ENCODE measurements at regions not wholly inside any gene's neighbourhood (a gene's known extent, or its start where the extent isn't known, plus 50 kb on each side); places are given as distances from the start of the nearest gene placed in this dataset.
"Not testable (repeated sequence)": the region's sequence is repeated elsewhere in the genome, so short reads cannot be mapped to it uniquely, and the experiment has no call there.

GRCh38 chr10:33012306-33012705 is 54.3 kb upstream of the ITGB1 start:
- Histone ChIP-seq H3K4me2 (ENCODE audit: low read length) (no peak overlapping the region), H2AK5ac (ENCODE audit: low read length) (no peak overlapping the region), H3K27ac (ENCODE audit: low read depth, low read length) (no peak overlapping the region), H2BK120ac (ENCODE audit: low read depth, low read length) (no peak overlapping the region), H3K4me3 (ENCODE audit: low read length) (no peak overlapping the region), H3K18ac (ENCODE audit: low read length) (no peak overlapping the region), H3K4me1 (ENCODE audit: control insufficient read depth, low read depth, low read length) (peaks cover 2% of the 10 kb centered on the region), H3K27me3 (ENCODE audit: insufficient read depth, low read length, poor library complexity) (no peaks in the 10 kb centered on the region), H3K79me2 (ENCODE audit: control insufficient read depth, insufficient read depth, low read length) (no peaks in the 10 kb centered on the region), H3K23ac (ENCODE audit: low read length) (no peak overlapping the region), H2BK5ac (ENCODE audit: low read length) (no peak overlapping the region), H2BK15ac (replicated peaks; ENCODE audit: low read depth) (no peak overlapping the region), H4K5ac (ENCODE audit: low read length) (no peak overlapping the region), H3K4ac (ENCODE audit: low read depth, low read length) (no peak overlapping the region), H3K36me3 (ENCODE audit: control insufficient read depth, insufficient read depth, low read length) (no peaks in the 10 kb centered on the region), H3K79me1 (ENCODE audit: low read length) (no peaks in the 10 kb centered on the region), H3K56ac (ENCODE audit: low read length) (no peak overlapping the region), H3K9ac (ENCODE audit: low read length) (no peak overlapping the region), H4K8ac (ENCODE audit: low read depth, low read length) (no peak overlapping the region)
- no peak for DNase-seq
- WGBS (ENCODE audit: extremely low coverage, insufficient coverage, low lambda C conversion rate) = no CpG with 5 or more reads among the region's 5 CpGs

GRCh38 chr10:33010132-33011037 is 52.4 kb upstream of the ITGB1 start:
- DNase-seq = peak; percentile 83
- Histone ChIP-seq H4K8ac (ENCODE audit: low read depth, low read length) (no peak overlapping the region), H3K23ac (ENCODE audit: low read length) (no peak overlapping the region), H2BK15ac (replicated peaks; ENCODE audit: low read depth) (no peak overlapping the region), H3K4me2 (ENCODE audit: low read length) (no peak overlapping the region), H3K18ac (ENCODE audit: low read length) (no peak overlapping the region), H2AK5ac (ENCODE audit: low read length) (no peak overlapping the region), H3K4me3 (ENCODE audit: low read length) (no peak overlapping the region), H4K5ac (ENCODE audit: low read length) (no peak overlapping the region), H3K9ac (ENCODE audit: low read length) (no peak overlapping the region), H3K36me3 (ENCODE audit: control insufficient read depth, insufficient read depth, low read length) (no peaks in the 10 kb centered on the region), H3K79me1 (ENCODE audit: low read length) (no peaks in the 10 kb centered on the region), H3K56ac (ENCODE audit: low read length) (no peak overlapping the region), H2BK120ac (ENCODE audit: low read depth, low read length) (no peak overlapping the region), H3K79me2 (ENCODE audit: control insufficient read depth, insufficient read depth, low read length) (no peaks in the 10 kb centered on the region), H3K4ac (ENCODE audit: low read depth, low read length) (peak overlapping the region; percentile 1), H3K27ac (ENCODE audit: low read depth, low read length) (no peak overlapping the region), H2BK5ac (ENCODE audit: low read length) (no peak overlapping the region), H3K27me3 (ENCODE audit: insufficient read depth, low read length, poor library complexity) (no peaks in the 10 kb centered on the region), H3K4me1 (ENCODE audit: control insufficient read depth, low read depth, low read length) (peaks cover 2% of the 10 kb centered on the region)
- no CpG with 5 or more reads among the region's 12 CpGs for WGBS (ENCODE audit: extremely low coverage, insufficient coverage, low lambda C conversion rate)

- Histone ChIP-seq H3K4me3 (ENCODE audit: low read length) (no peak overlapping the region), H2BK120ac (ENCODE audit: low read depth, low read length) (no peak overlapping the region), H3K4me2 (ENCODE audit: low read length) (no peak overlapping the region), H2BK5ac (ENCODE audit: low read length) (no peak overlapping the region), H3K79me2 (ENCODE audit: control insufficient read depth, insufficient read depth, low read length) (no peaks in the 10 kb centered on the region), H3K23ac (ENCODE audit: low read length) (no peak overlapping the region), H3K27ac (ENCODE audit: low read depth, low read length) (no peak overlapping the region), H3K4ac (ENCODE audit: low read depth, low read length) (peak overlapping the region; percentile 1), H3K56ac (ENCODE audit: low read length) (peak overlapping the region; percentile 38), H3K36me3 (ENCODE audit: control insufficient read depth, insufficient read depth, low read length) (no peaks in the 10 kb centered on the region), H3K18ac (ENCODE audit: low read length) (no peak overlapping the region), H3K79me1 (ENCODE audit: low read length) (no peaks in the 10 kb centered on the region), H3K9ac (ENCODE audit: low read length) (no peak overlapping the region), H3K4me1 (ENCODE audit: control insufficient read depth, low read depth, low read length) (peaks cover 5% of the 10 kb centered on the region), H4K8ac (ENCODE audit: low read depth, low read length) (no peak overlapping the region), H3K27me3 (ENCODE audit: insufficient read depth, low read length, poor library complexity) (no peaks in the 10 kb centered on the region), H2AK5ac (ENCODE audit: low read length) (no peak overlapping the region), H2BK15ac (replicated peaks; ENCODE audit: low read depth) (no peak overlapping the region), H4K5ac (ENCODE audit: low read length) (no peak overlapping the region)
- no CpG with 5 or more reads among the region's 5 CpGs for WGBS (ENCODE audit: extremely low coverage, insufficient coverage, low lambda C conversion rate)
- no peak for DNase-seq
Measured at GRCh38 chr10:33009244-33010131, 51.5 kb upstream of the ITGB1 start.

GRCh38 chr10:33008499-33009243 is 50.6 kb upstream of the ITGB1 start:
- Histone ChIP-seq H3K9ac (ENCODE audit: low read length) (no peak overlapping the region), H3K4me2 (ENCODE audit: low read length) (no peak overlapping the region), H3K79me2 (ENCODE audit: control insufficient read depth, insufficient read depth, low read length) (no peaks in the 10 kb centered on the region), H4K5ac (ENCODE audit: low read length) (no peak overlapping the region), H2BK120ac (ENCODE audit: low read depth, low read length) (no peak overlapping the region), H4K8ac (ENCODE audit: low read depth, low read length) (no peak overlapping the region), H3K27me3 (ENCODE audit: insufficient read depth, low read length, poor library complexity) (no peaks in the 10 kb centered on the region), H3K36me3 (ENCODE audit: control insufficient read depth, insufficient read depth, low read length) (no peaks in the 10 kb centered on the region), H3K79me1 (ENCODE audit: low read length) (no peaks in the 10 kb centered on the region), H3K18ac (ENCODE audit: low read length) (peak overlapping the region; percentile 21), H3K56ac (ENCODE audit: low read length) (peak overlapping the region; percentile 62), H2BK15ac (replicated peaks; ENCODE audit: low read depth) (no peak overlapping the region), H3K4me1 (ENCODE audit: control insufficient read depth, low read depth, low read length) (peaks cover 5% of the 10 kb centered on the region), H3K4ac (ENCODE audit: low read depth, low read length) (no peak overlapping the region), H3K23ac (ENCODE audit: low read length) (no peak overlapping the region), H2AK5ac (ENCODE audit: low read length) (no peak overlapping the region), H2BK5ac (ENCODE audit: low read length) (no peak overlapping the region), H3K27ac (ENCODE audit: low read depth, low read length) (no peak overlapping the region), H3K4me3 (ENCODE audit: low read length) (no peak overlapping the region)
- WGBS (ENCODE audit: extremely low coverage, insufficient coverage, low lambda C conversion rate) = no CpG with 5 or more reads among the region's 9 CpGs
- DNase-seq = peak; percentile 76

GRCh38 chr10:33007731-33008381 is 49.8 kb upstream of the ITGB1 start:
- WGBS (ENCODE audit: extremely low coverage, insufficient coverage, low lambda C conversion rate) = no CpG with 5 or more reads among the region's 9 CpGs
- not testable (repeated sequence) for H3K4me3 ChIP-seq (ENCODE audit: low read length); H3K36me3 ChIP-seq (ENCODE audit: control insufficient read depth, insufficient read depth, low read length); H3K27ac ChIP-seq (ENCODE audit: low read depth, low read length); H3K27me3 ChIP-seq (ENCODE audit: insufficient read depth, low read length, poor library complexity); H2BK120ac ChIP-seq (ENCODE audit: low read depth, low read length); H3K9ac ChIP-seq (ENCODE audit: low read length); H3K4me1 ChIP-seq (ENCODE audit: control insufficient read depth, low read depth, low read length); H2BK5ac ChIP-seq (ENCODE audit: low read length); H3K23ac ChIP-seq (ENCODE audit: low read length); H3K79me2 ChIP-seq (ENCODE audit: control insufficient read depth, insufficient read depth, low read length); H4K8ac ChIP-seq (ENCODE audit: low read depth, low read length); H2AK5ac ChIP-seq (ENCODE audit: low read length); H4K5ac ChIP-seq (ENCODE audit: low read length); H3K79me1 ChIP-seq (ENCODE audit: low read length); H2BK15ac ChIP-seq (replicated peaks; ENCODE audit: low read depth); H3K4me2 ChIP-seq (ENCODE audit: low read length); DNase-seq
- Histone ChIP-seq H3K56ac (ENCODE audit: low read length) (peak overlapping the region; percentile 32), H3K18ac (ENCODE audit: low read length) (peak overlapping the region; percentile 21), H3K4ac (ENCODE audit: low read depth, low read length) (peak overlapping the region; percentile 46)
